Endothelial cell of umbilical vein (primary cell): ENCODE measurements at regions not wholly inside any gene's neighbourhood (a gene's known extent, or its start where the extent isn't known, plus 50 kb on each side); places are given as distances from the start of the nearest gene placed in this dataset.

Experiments used
- BruUV-seq: library from RNA; stranded (reverse); fragments of 400-500 nt; replicated peaks from 2 replicates; lab custom pipeline; 2021; lab: Mats Ljungman, UMichigan
- CTCF ChIA-PET: fragments of 300-600, 350-600 bp; sonication (Branson Sonifier 250); formaldehyde crosslinking; loops from one replicate; lab custom pipeline; 2021; ENCODE audit warnings: antibody characterized with exemption, inconsistent platforms; lab: Charles Lee
- POLR2A ChIA-PET: fragments of 300-600, 350-600 bp; sonication (Branson Sonifier 250); formaldehyde crosslinking; loops from one replicate; lab custom pipeline; 2021; ENCODE audit warnings: antibody characterized with exemption, inconsistent platforms; lab: Charles Lee
- DNase-seq: peaks from one replicate; pipeline ENCODE4 v3.0.0-alpha.2; 2011; ENCODE audit warnings: low read depth, low spot score
- FAIRE-seq: peaks from 2 replicates; lab custom pipeline; 2011; peaks lifted over from hg19 to GRCh38; lab: Jason Lieb, UNC
- H2AFZ ChIP-seq: 2 replicates; pipeline ENCODE4 v1.6.0; 2012; ENCODE audit warnings: low read depth, low read length, control low read depth, inconsistent platforms
- H3K27ac ChIP-seq: 2 replicates; pipeline ENCODE4 v1.5.1; 2011; ENCODE audit warnings: low read depth, mild to moderate bottlenecking, control low read depth, low read length, moderate library complexity; ENCODE audit not compliant: insufficient read depth
- H3K27me3 ChIP-seq, 2 experiments: 2 replicates each; pipeline versions ENCODE4 v1.6.0 to v1.6.1; 2011; ENCODE audit warnings: low read length in 2 of 2, mixed read lengths in 1 of 2; ENCODE audit not compliant: control insufficient read depth in 2 of 2, insufficient read depth in 2 of 2
- H3K36me3 ChIP-seq, 2 experiments: 2 replicates in 1 of 2; 3 replicates in 1 of 2; pipeline ENCODE4 v1.5.1; 2011; ENCODE audit warnings: low read length in 2 of 2, mild to moderate bottlenecking in 1 of 2, moderate library complexity in 1 of 2; ENCODE audit not compliant: control insufficient read depth in 2 of 2, insufficient read depth in 2 of 2; ENCODE audit errors: extremely low read depth in 1 of 2
- H3K4me1 ChIP-seq: 3 replicates; pipeline ENCODE4 v1.5.1; 2011; ENCODE audit warnings: mild to moderate bottlenecking, low read length; ENCODE audit not compliant: control insufficient read depth, insufficient read depth; ENCODE audit errors: extremely low read depth
- H3K4me2 ChIP-seq: 2 replicates; pipeline ENCODE4 v1.6.1; 2011; ENCODE audit warnings: low read length, control low read depth, mixed read lengths; ENCODE audit not compliant: insufficient read depth
- H3K4me3 ChIP-seq, 3 experiments: fragments of 200-600 bp in 1 of 3; sonication (generic), shearing (Covaris generic) in 1 of 3; replicated peaks in 1 of 3; 2 replicates each; pipeline ENCODE4 v1.5.1; 2011 to 2016; ENCODE audit warnings: control low read depth in 3 of 3, low read length in 3 of 3, mild to moderate bottlenecking in 2 of 3, inconsistent platforms in 1 of 3, low read depth in 1 of 3, moderate library complexity in 1 of 3; ENCODE audit not compliant: insufficient read depth in 1 of 3
- H3K79me2 ChIP-seq: 2 replicates; pipeline ENCODE4 v1.6.0; 2012; ENCODE audit warnings: low read length, inconsistent platforms; ENCODE audit not compliant: control insufficient read depth, insufficient read depth
- H3K9ac ChIP-seq: replicated peaks from 2 replicates; pipeline ENCODE3; 2011; ENCODE audit warnings: low read length, control low read depth; ENCODE audit not compliant: insufficient read depth; ENCODE audit errors: extremely low read depth
- H3K9me1 ChIP-seq: replicated peaks from 3 replicates; pipeline ENCODE4 v1.6.0; 2011; ENCODE audit warnings: mild to moderate bottlenecking, low read length; ENCODE audit not compliant: control insufficient read depth, insufficient read depth; ENCODE audit errors: extremely low read depth
- H3K9me3 ChIP-seq: replicated peaks from 2 replicates; pipeline ENCODE4 v1.5.1; 2012; ENCODE audit warnings: low read length, inconsistent platforms; ENCODE audit not compliant: control insufficient read depth, insufficient read depth
- H4K20me1 ChIP-seq: replicated peaks from 2 replicates; pipeline ENCODE3; 2011; ENCODE audit warnings: mild to moderate bottlenecking, low read length; ENCODE audit not compliant: control insufficient read depth, insufficient read depth; ENCODE audit errors: extremely low read depth
- EZH2 ChIP-seq: IDR thresholded peaks from 2 replicates; pipeline ENCODE4 v1.6.1; 2012; ENCODE audit warnings: borderline replicate concordance, low read depth, mild to moderate bottlenecking, moderate library complexity, low read length, inconsistent platforms; ENCODE audit not compliant: severe bottlenecking
- FOS ChIP-seq: IDR thresholded peaks from 2 replicates; pipeline ENCODE4 v1.6.1; 2011; ENCODE audit warnings: mild to moderate bottlenecking, low read length, moderate library complexity, borderline replicate concordance; ENCODE audit not compliant: insufficient read depth
- GATA2 ChIP-seq: IDR thresholded peaks from 2 replicates; pipeline ENCODE4 v1.7.0; 2011; ENCODE audit warnings: low read depth, mild to moderate bottlenecking, moderate library complexity, mixed read lengths, low read length; ENCODE audit not compliant: insufficient read length, insufficient read depth
- JUN ChIP-seq: IDR thresholded peaks from 2 replicates; pipeline ENCODE4 v1.6.1; 2011; ENCODE audit warnings: borderline replicate concordance, low read depth; ENCODE audit not compliant: insufficient read length, insufficient read depth
- MYC ChIP-seq: IDR thresholded peaks from one replicate; pipeline ENCODE4 v1.6.1; 2011; ENCODE audit warnings: mild to moderate bottlenecking, low read depth, low read length
- POLR2A ChIP-seq: IDR thresholded peaks from 2 replicates; pipeline ENCODE4 v1.6.1; 2012; ENCODE audit warnings: low read depth, mild to moderate bottlenecking, control low read depth, low read length
- POLR2AphosphoS5 ChIP-seq: IDR thresholded peaks from 2 replicates; pipeline ENCODE4 v1.6.1; 2012; ENCODE audit warnings: low read depth, mild to moderate bottlenecking, control low read depth, low read length, moderate library complexity; ENCODE audit not compliant: insufficient read depth
- dilution Hi-C: fragments of 300-500 bp; cut with MboI; formaldehyde crosslinking; loops from one replicate; pipeline ENCODE4 v1.15.0; 2019; ENCODE audit warnings: low sequenced_read_pairs; ENCODE audit not compliant: extremely low pct_ligation_motif_present
- intact Hi-C: fragments of 100-400 bp; cut with micrococcal nuclease; formaldehyde crosslinking; loops from one replicate; pipeline ENCODE4 v1.10.0; 2022
- TF ChIP-seq, protein P1 (sequence below), 2 donors: IDR thresholded peaks; 1 replicate in 1 of 2; 2 replicates in 1 of 2; pipeline ENCODE4 v1.5.1; 2011; ENCODE audit warnings: low read length in 2 of 2, mild to moderate bottlenecking in 2 of 2, moderate library complexity in 2 of 2, control low read depth in 1 of 2, inconsistent platforms in 1 of 2, low read depth in 1 of 2; ENCODE audit not compliant: insufficient read depth in 1 of 2; ENCODE audit errors: extremely low read depth in 1 of 2
- TF ChIP-seq, protein P2 (sequence below): IDR thresholded peaks from 2 replicates; pipeline ENCODE4 v1.6.1; 2011; ENCODE audit not compliant: insufficient read depth, insufficient read length

DNA sequence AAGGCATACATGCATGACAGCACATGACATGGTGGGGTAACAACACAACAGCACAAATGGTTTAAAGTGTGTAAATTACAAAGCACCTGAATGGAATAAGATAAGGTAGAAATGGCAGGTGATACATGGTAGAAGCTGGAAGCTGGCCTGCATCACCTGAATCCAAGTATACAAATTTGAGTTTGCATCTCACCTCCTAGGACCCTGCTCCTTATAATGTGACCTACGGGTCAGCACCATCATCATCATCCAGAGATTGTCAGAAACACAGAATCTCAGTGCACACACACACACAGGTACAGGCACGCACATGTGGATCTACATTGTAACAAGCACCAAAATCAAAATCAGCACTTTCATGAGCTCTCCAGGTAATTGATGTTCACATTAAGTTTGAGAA lies 1048.2 kb upstream of the AUTS2 start:
- Histone ChIP-seq H3K27me3 (no peaks in the 10 kb centered on the region), H3K27ac (no peak overlapping the region), H3K9me3 (peaks cover 1% of the 10 kb centered on the region), H2AFZ (no peak overlapping the region), H3K9me1 (no peaks in the 10 kb centered on the region), H3K9ac (no peak overlapping the region), H3K79me2 (no peaks in the 10 kb centered on the region), H3K36me3 (no peaks in the 10 kb centered on the region), H3K4me1 (no peaks in the 10 kb centered on the region), H3K4me3 (no peak overlapping the region), H4K20me1 (no peaks in the 10 kb centered on the region), H3K4me2 (no peak overlapping the region)
- CTCF ChIA-PET = no interaction called here
- dilution Hi-C loops (no loop called here), intact Hi-C loops (no loop called here)
- DNase-seq (no peak), FAIRE-seq (no peak)
- POLR2A ChIA-PET = no interaction called here
- BruUV-seq = no TSS peak
- TF ChIP-seq MYC = no peak
- TF ChIP-seq EZH2 = no peak
- TF ChIP-seq POLR2AphosphoS5 = no peak
- TF ChIP-seq, protein P1, sequence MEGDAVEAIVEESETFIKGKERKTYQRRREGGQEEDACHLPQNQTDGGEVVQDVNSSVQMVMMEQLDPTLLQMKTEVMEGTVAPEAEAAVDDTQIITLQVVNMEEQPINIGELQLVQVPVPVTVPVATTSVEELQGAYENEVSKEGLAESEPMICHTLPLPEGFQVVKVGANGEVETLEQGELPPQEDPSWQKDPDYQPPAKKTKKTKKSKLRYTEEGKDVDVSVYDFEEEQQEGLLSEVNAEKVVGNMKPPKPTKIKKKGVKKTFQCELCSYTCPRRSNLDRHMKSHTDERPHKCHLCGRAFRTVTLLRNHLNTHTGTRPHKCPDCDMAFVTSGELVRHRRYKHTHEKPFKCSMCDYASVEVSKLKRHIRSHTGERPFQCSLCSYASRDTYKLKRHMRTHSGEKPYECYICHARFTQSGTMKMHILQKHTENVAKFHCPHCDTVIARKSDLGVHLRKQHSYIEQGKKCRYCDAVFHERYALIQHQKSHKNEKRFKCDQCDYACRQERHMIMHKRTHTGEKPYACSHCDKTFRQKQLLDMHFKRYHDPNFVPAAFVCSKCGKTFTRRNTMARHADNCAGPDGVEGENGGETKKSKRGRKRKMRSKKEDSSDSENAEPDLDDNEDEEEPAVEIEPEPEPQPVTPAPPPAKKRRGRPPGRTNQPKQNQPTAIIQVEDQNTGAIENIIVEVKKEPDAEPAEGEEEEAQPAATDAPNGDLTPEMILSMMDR (IDR thresholded peaks at IDR 0.05; ENCODE audit: extremely low read depth in 1 of 2, insufficient read depth in 1 of 2, low read depth in 1 of 2, low read length in 2 of 2) = no peak
- TF ChIP-seq, protein P2, sequence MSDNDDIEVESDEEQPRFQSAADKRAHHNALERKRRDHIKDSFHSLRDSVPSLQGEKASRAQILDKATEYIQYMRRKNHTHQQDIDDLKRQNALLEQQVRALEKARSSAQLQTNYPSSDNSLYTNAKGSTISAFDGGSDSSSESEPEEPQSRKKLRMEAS = no peak
- no peak for TF ChIP-seq JUN
- TF ChIP-seq FOS = no peak
- TF ChIP-seq POLR2A = no peak
- TF ChIP-seq GATA2 = no peak
